LNCaP clone FGC (cell line): ENCODE measurements at regions not wholly inside any gene's neighbourhood (a gene's known extent, or its start where the extent isn't known, plus 50 kb on each side); places are given as distances from the start of the nearest gene placed in this dataset.

Experiments
- DNase-seq: peaks from one replicate; pipeline ENCODE4 v3.0.0-alpha.2; 2011; ENCODE audit warnings: low read depth
- H3K4me3 ChIP-seq: 2 replicates; pipeline ENCODE4 v1.5.1; 2011; ENCODE audit warnings: mild to moderate bottlenecking, low read depth, low read length, control low read depth
- CTCF ChIP-seq: IDR thresholded peaks from 2 replicates; pipeline ENCODE4 v1.5.1; 2012; ENCODE audit warnings: mild to moderate bottlenecking; ENCODE audit not compliant: control insufficient read depth, insufficient read depth; ENCODE audit errors: extremely low read depth

- no peak overlapping the region for H3K4me3 ChIP-seq
- no peak for TF ChIP-seq CTCF
- peak; percentile 6 for DNase-seq
These were observed 612.8 kb upstream of the FAM174A start for GRCh38 chr5:99922386-99922785.

GRCh38 chr5:99911971-99912370 lies 623.2 kb upstream of the FAM174A start:
- TF ChIP-seq CTCF = peak; percentile 9; the same call in 1 of the 2 replicates
- H3K4me3 ChIP-seq = no peak overlapping the region
- DNase-seq = no peak

GRCh38 chr5:99906776-99907175 lies 628.4 kb upstream of the FAM174A start:
- DNase-seq = no peak
- no peak for TF ChIP-seq CTCF
- no peak overlapping the region for H3K4me3 ChIP-seq

- no peak overlapping the region for H3K4me3 ChIP-seq
- no peak for DNase-seq
- no peak for TF ChIP-seq CTCF
These were observed 633.2 kb upstream of the FAM174A start for GRCh38 chr5:99901972-99902371.

GRCh38 chr5:99900302-99900852 lies 634.8 kb upstream of the FAM174A start:
- H3K4me3 ChIP-seq = no peak overlapping the region
- TF ChIP-seq CTCF = no peak
- DNase-seq = peak; percentile 69

GRCh38 chr5:99879791-99880511 lies 655.2 kb upstream of the FAM174A start:
- no peak overlapping the region for H3K4me3 ChIP-seq
- DNase-seq = no peak
- no peak for TF ChIP-seq CTCF

- no peak for DNase-seq
- no peak for TF ChIP-seq CTCF
- H3K4me3 ChIP-seq = no peak overlapping the region
These were observed 656.3 kb upstream of the FAM174A start for GRCh38 chr5:99878830-99879229.
